GM12878 (cell line): ENCODE measurements at regions not wholly inside any gene's neighbourhood (a gene's known extent, or its start where the extent isn't known, plus 50 kb on each side); places are given as distances from the start of the nearest gene placed in this dataset.

Experiments used
- ATAC-seq: fragments of 200-7000 bp; cut with Tn5 transposase; 3 replicates; pipeline ENCODE4 v1.9.1; 2020; ENCODE audit warnings: mild to moderate bottlenecking, moderate library complexity
- BruUV-seq: library from RNA; stranded (reverse); fragments of 400-500 nt; replicated peaks from 2 replicates; lab custom pipeline; 2021; lab: Mats Ljungman, UMichigan
- CTCF ChIA-PET: fragments of 300-600 bp; sonication (Branson Sonifier 250); formaldehyde crosslinking; extraction: SDS; loops from one replicate; lab custom pipeline; 2021; ENCODE audit warnings: inconsistent platforms; lab: Yijun Ruan, JAX
- POLR2A ChIA-PET: fragments of 350-600 bp; formaldehyde crosslinking; extraction: SDS; loops from one replicate; lab custom pipeline; 2021; ENCODE audit warnings: inconsistent platforms; lab: Charles Lee
- RAD21 ChIA-PET: fragments of 300-600 bp; sonication (Branson Sonifier 250); formaldehyde crosslinking; loops from one replicate; lab custom pipeline; 2023; ENCODE audit warnings: antibody characterized with exemption; ENCODE audit not compliant: unreplicated experiment; lab: Charles Lee
- SMC1A ChIA-PET: fragments of 300-600 bp; sonication (Branson Sonifier 250); formaldehyde crosslinking; loops from one replicate; lab custom pipeline; 2023; ENCODE audit not compliant: unreplicated experiment, uncharacterized antibody; lab: Charles Lee
- DNase-seq: peaks from one replicate; pipeline ENCODE4 v3.0.0-alpha.2; 2011; ENCODE audit warnings: low read depth, low spot score
- FAIRE-seq: peaks from 3 replicates; lab custom pipeline; 2011; peaks lifted over from hg19 to GRCh38; lab: Jason Lieb, UNC
- H2AFZ ChIP-seq: 2 replicates; pipeline ENCODE4 v1.6.0; 2011; ENCODE audit warnings: low read depth, low read length, control low read depth; ENCODE audit not compliant: control insufficient read depth
- H3K27ac ChIP-seq: 2 replicates; pipeline ENCODE4 v1.5.1; 2011; ENCODE audit warnings: control low read depth; ENCODE audit not compliant: control insufficient read depth, insufficient read depth
- H3K27me3 ChIP-seq, 2 experiments: replicated peaks in 1 of 2; 2 replicates each; pipeline versions ENCODE4 v1.6.0 to v1.6.1; 2011; ENCODE audit warnings: low read length in 1 of 2; ENCODE audit not compliant: control insufficient read depth in 2 of 2, insufficient read depth in 2 of 2
- H3K36me3 ChIP-seq, 2 experiments: 2 replicates each; pipeline ENCODE4 v1.5.1; 2011; ENCODE audit warnings: low read length in 1 of 2; ENCODE audit not compliant: control insufficient read depth in 2 of 2, insufficient read depth in 2 of 2
- H3K4me1 ChIP-seq: 2 replicates; pipeline ENCODE4 v1.6.1; 2011; ENCODE audit warnings: mild to moderate bottlenecking, low read length, moderate library complexity, mixed read lengths; ENCODE audit not compliant: control insufficient read depth, insufficient read depth
- H3K4me2 ChIP-seq: 2 replicates; pipeline ENCODE4 v1.6.0; 2011; ENCODE audit warnings: control low read depth; ENCODE audit not compliant: control insufficient read depth, insufficient read depth
- H3K4me3 ChIP-seq: fragments of 200-600 bp; sonication (generic); 2 replicates; pipeline ENCODE4 v1.5.1; 2016
- H3K79me2 ChIP-seq: 2 replicates; pipeline ENCODE4 v1.6.0; 2011; ENCODE audit warnings: low read length; ENCODE audit not compliant: control insufficient read depth, insufficient read depth
- H3K9ac ChIP-seq: 2 replicates; pipeline ENCODE4 v1.8.0; 2011; ENCODE audit warnings: low read length, control low read depth, mixed read lengths; ENCODE audit not compliant: control insufficient read depth, insufficient read depth
- H3K9me3 ChIP-seq: replicated peaks from 3 replicates; pipeline ENCODE4 v1.5.1; 2011; ENCODE audit warnings: mild to moderate bottlenecking, low read length; ENCODE audit not compliant: control insufficient read depth, insufficient read depth
- H4K20me1 ChIP-seq: 2 replicates; pipeline ENCODE4 v1.6.0; 2011; ENCODE audit not compliant: control insufficient read depth, insufficient read depth
- E2F4 ChIP-seq: IDR thresholded peaks from 2 replicates; pipeline ENCODE4 v1.6.1; 2012; ENCODE audit warnings: low read depth, low read length, improper control_type of control experiment
- ETV6 ChIP-seq, 2 experiments: fragments of 450-650 bp in 1 of 2; IDR thresholded peaks in 1 of 2; conservative IDR thresholded peaks in 1 of 2; 2 replicates each; pipeline ENCODE4 v1.6.1; 2014; ENCODE audit warnings: antibody characterized with exemption in 1 of 2, borderline replicate concordance in 1 of 2, low read depth in 1 of 2, mild to moderate bottlenecking in 1 of 2, moderate library complexity in 1 of 2
- MAX ChIP-seq: IDR thresholded peaks from 2 replicates; pipeline ENCODE4 v1.6.1; 2012; ENCODE audit warnings: low read depth, low read length, improper control_type of control experiment
- MTA3 ChIP-seq: IDR thresholded peaks from 2 replicates; pipeline ENCODE4 v1.6.1; 2012; ENCODE audit warnings: low read length, inconsistent platforms, borderline replicate concordance
- NR2C2 ChIP-seq: IDR thresholded peaks from 2 replicates; pipeline ENCODE4 v1.6.1; 2011; ENCODE audit warnings: borderline replicate concordance, low read depth; ENCODE audit not compliant: control insufficient read depth, insufficient read length
- RB1 ChIP-seq: fragments of 450-650 bp; formaldehyde crosslinking; IDR thresholded peaks from 2 replicates; pipeline ENCODE4 v1.6.1; 2017; ENCODE audit warnings: mild to moderate bottlenecking, borderline replicate concordance
- SUPT20H ChIP-seq: IDR thresholded peaks from 2 replicates; pipeline ENCODE4 v1.6.1; 2011; ENCODE audit warnings: low read depth, mild to moderate bottlenecking, low read length, moderate library complexity, borderline replicate concordance; ENCODE audit not compliant: control insufficient read depth
- ZNF384 ChIP-seq: IDR thresholded peaks from 2 replicates; pipeline ENCODE4 v1.6.1; 2012; ENCODE audit warnings: low read depth, mild to moderate bottlenecking, low read length, improper control_type of control experiment, borderline replicate concordance
- WGBS: methylation state at CpG from one replicate; pipeline ENCODE4 v1.1.6; 2016; ENCODE audit warnings: low lambda C conversion rate; ENCODE audit not compliant: insufficient replicate concordance, insufficient coverage; ENCODE audit errors: missing lambda C conversion rate; 5-methylcytosine and 5-hydroxymethylcytosine counted together
- in situ Hi-C: fragments of 300-500 bp; cut with MboI; formaldehyde crosslinking; loops from 9 replicates; pipeline ENCODE4 v1.14.3; 2018; ENCODE audit warnings: mixed read lengths
- intact Hi-C: fragments of 100-400 bp; cut with micrococcal nuclease; formaldehyde crosslinking; loops from one replicate; pipeline ENCODE4 v1.14.2; 2022; ENCODE audit not compliant: unreplicated experiment
- TF ChIP-seq, protein P1 (sequence below): fragments of 450-650 bp; formaldehyde crosslinking; IDR thresholded peaks from 2 replicates; pipeline ENCODE4 v1.4.0; 2020; ENCODE audit warnings: mild to moderate bottlenecking, moderate library complexity
- TF ChIP-seq, protein P2 (sequence below): IDR thresholded peaks from 2 replicates; pipeline ENCODE4 v1.6.1; 2011; ENCODE audit warnings: borderline replicate concordance, low read depth, mild to moderate bottlenecking, moderate library complexity, low read length; ENCODE audit not compliant: insufficient read depth, poor library complexity, severe bottlenecking

DNA sequence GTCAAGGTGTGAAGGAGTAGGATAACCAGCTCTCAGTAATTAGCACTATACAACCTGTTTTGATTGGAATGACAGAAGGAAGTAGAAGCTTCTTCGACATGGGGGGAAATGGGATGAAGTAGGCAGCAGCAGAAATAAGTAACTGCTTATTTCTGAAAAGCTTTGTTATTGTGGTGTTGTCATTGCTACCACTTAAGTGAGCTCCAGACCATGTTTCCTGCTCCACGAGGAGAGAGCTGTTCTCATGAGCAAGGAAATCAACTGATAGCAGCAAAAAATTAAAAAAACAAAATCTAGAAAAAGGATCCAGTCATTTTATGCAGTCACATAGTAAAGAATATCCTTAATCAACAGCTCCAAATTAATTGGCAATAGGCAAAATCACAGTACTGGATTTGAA is 106.1 kb upstream of the TLL1 start:
- H3K4me1 ChIP-seq, result no peaks in the 10 kb centered on the region
- no peaks in the 10 kb centered on the region for H3K9me3 ChIP-seq
- WGBS, result 0% methylated on average over 2 of the region's 2 CpGs
- TF ChIP-seq MAX (no peak), SUPT20H (no peak)
- in situ Hi-C loops, result no loop called here
- RAD21 ChIA-PET, result no interaction called here
- ATAC-seq, result no peak
- BruUV-seq, result no TSS peak
- POLR2A ChIA-PET, result no interaction called here
- no peak overlapping the region for H3K27ac ChIP-seq
- no peak overlapping the region for H3K9ac ChIP-seq
- no peak overlapping the region for H3K4me2 ChIP-seq
- no peak overlapping the region for H3K4me3 ChIP-seq
- CTCF ChIA-PET, result no interaction called here
- H3K27me3 ChIP-seq, result no peaks in the 10 kb centered on the region
- FAIRE-seq, result no peak
- H3K79me2 ChIP-seq, result no peaks in the 10 kb centered on the region
- H4K20me1 ChIP-seq, result no peaks in the 10 kb centered on the region
- SMC1A ChIA-PET, result interaction anchor here (0.9 to 1.4 kb wide), 2 partner anchors 10 to 71 kb away, joined by 3 to 6 read pairs; no protein-coding TSS in a partner anchor
- H3K36me3 ChIP-seq, result no peaks in the 10 kb centered on the region
- no peak for DNase-seq
- H2AFZ ChIP-seq, result no peak overlapping the region
- intact Hi-C loops, result no loop called here

GRCh38 chr4:165767671-165768070 is 105.4 kb upstream of the TLL1 start:
- ATAC-seq (no peak), FAIRE-seq (no peak), DNase-seq (no peak)
- no peak overlapping the region for H2AFZ ChIP-seq
- no peaks in the 10 kb centered on the region for H3K9me3 ChIP-seq
- H4K20me1 ChIP-seq, result no peaks in the 10 kb centered on the region
- no peak overlapping the region for H3K4me3 ChIP-seq
- ChIA-PET RAD21 (no interaction called here), CTCF (no interaction called here), SMC1A (no interaction called here), POLR2A (no interaction called here)
- no peak overlapping the region for H3K27ac ChIP-seq
- H3K79me2 ChIP-seq, result no peaks in the 10 kb centered on the region
- no peak overlapping the region for H3K4me2 ChIP-seq
- 6% methylated on average over 1 of the region's 1 CpG for WGBS
- no TSS peak for BruUV-seq
- H3K9ac ChIP-seq, result no peak overlapping the region
- intact Hi-C loops, result no loop called here
- no peaks in the 10 kb centered on the region for H3K27me3 ChIP-seq
- in situ Hi-C loops, result no loop called here
- no peaks in the 10 kb centered on the region for H3K36me3 ChIP-seq
- no peaks in the 10 kb centered on the region for H3K4me1 ChIP-seq
- TF ChIP-seq, protein P1, sequence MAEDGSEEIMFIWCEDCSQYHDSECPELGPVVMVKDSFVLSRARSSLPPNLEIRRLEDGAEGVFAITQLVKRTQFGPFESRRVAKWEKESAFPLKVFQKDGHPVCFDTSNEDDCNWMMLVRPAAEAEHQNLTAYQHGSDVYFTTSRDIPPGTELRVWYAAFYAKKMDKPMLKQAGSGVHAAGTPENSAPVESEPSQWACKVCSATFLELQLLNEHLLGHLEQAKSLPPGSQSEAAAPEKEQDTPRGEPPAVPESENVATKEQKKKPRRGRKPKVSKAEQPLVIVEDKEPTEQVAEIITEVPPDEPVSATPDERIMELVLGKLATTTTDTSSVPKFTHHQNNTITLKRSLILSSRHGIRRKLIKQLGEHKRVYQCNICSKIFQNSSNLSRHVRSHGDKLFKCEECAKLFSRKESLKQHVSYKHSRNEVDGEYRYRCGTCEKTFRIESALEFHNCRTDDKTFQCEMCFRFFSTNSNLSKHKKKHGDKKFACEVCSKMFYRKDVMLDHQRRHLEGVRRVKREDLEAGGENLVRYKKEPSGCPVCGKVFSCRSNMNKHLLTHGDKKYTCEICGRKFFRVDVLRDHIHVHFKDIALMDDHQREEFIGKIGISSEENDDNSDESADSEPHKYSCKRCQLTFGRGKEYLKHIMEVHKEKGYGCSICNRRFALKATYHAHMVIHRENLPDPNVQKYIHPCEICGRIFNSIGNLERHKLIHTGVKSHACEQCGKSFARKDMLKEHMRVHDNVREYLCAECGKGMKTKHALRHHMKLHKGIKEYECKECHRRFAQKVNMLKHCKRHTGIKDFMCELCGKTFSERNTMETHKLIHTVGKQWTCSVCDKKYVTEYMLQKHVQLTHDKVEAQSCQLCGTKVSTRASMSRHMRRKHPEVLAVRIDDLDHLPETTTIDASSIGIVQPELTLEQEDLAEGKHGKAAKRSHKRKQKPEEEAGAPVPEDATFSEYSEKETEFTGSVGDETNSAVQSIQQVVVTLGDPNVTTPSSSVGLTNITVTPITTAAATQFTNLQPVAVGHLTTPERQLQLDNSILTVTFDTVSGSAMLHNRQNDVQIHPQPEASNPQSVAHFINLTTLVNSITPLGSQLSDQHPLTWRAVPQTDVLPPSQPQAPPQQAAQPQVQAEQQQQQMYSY (CRISPR knock-in tag), result no peak
- TF ChIP-seq ZNF384, result no peak
- TF ChIP-seq, protein P2, sequence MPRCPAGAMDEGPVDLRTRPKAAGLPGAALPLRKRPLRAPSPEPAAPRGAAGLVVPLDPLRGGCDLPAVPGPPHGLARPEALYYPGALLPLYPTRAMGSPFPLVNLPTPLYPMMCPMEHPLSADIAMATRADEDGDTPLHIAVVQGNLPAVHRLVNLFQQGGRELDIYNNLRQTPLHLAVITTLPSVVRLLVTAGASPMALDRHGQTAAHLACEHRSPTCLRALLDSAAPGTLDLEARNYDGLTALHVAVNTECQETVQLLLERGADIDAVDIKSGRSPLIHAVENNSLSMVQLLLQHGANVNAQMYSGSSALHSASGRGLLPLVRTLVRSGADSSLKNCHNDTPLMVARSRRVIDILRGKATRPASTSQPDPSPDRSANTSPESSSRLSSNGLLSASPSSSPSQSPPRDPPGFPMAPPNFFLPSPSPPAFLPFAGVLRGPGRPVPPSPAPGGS, result no peak
- no peak for TF ChIP-seq MTA3
- TF ChIP-seq NR2C2, result no peak
- no peak for TF ChIP-seq E2F4
- no peak for TF ChIP-seq ETV6 (conservative IDR thresholded peaks at IDR 0.05 in 1 of 2, IDR thresholded peaks at IDR 0.05 in 1 of 2; ENCODE audit: borderline replicate concordance in 1 of 2, low read depth in 1 of 2)
- TF ChIP-seq RB1, result no peak
